ENCODE measurements at regions not wholly inside any gene's neighbourhood (a gene's known extent, or its start where the extent isn't known, plus 50 kb on each side); places are given as distances from the start of the nearest gene placed in this dataset.
"Not testable (repeated sequence)": the region's sequence is repeated elsewhere in the genome, so short reads cannot be mapped to it uniquely, and the experiment has no call there.

- H3K36me3 ChIP-seq (replicated peaks; ENCODE audit: control insufficient read depth, insufficient read depth, low read length), result no peaks in the 10 kb centered on the region
- DNase-seq, result no peak
- no peaks in the 10 kb centered on the region for H3K27me3 ChIP-seq (ENCODE audit: control insufficient read depth, insufficient read depth, low read length)
- H3K4me3 ChIP-seq (ENCODE audit: insufficient read depth, low read depth, low read length), result no peak overlapping the region
Observed at GRCh38 chr18:38502539-38502938, 936.9 kb upstream of the CELF4 start.

GRCh38 chr18:38497266-38497665, 931.7 kb upstream of the CELF4 start:
- Histone ChIP-seq H3K27me3 (ENCODE audit: control insufficient read depth, insufficient read depth, low read length) (no peaks in the 10 kb centered on the region), H3K36me3 (replicated peaks; ENCODE audit: control insufficient read depth, insufficient read depth, low read length) (no peaks in the 10 kb centered on the region), H3K4me3 (ENCODE audit: insufficient read depth, low read depth, low read length) (no peak overlapping the region)
- DNase-seq, result no peak

GRCh38 chr18:38496222-38496793, 930.7 kb upstream of the CELF4 start:
- Histone ChIP-seq H3K27me3 (ENCODE audit: control insufficient read depth, insufficient read depth, low read length) (no peaks in the 10 kb centered on the region), H3K4me3 (ENCODE audit: insufficient read depth, low read depth, low read length) (no peak overlapping the region), H3K36me3 (replicated peaks; ENCODE audit: control insufficient read depth, insufficient read depth, low read length) (no peaks in the 10 kb centered on the region)
- DNase-seq, result no peak

- no peak for DNase-seq
Observed at GRCh38 chr18:38494065-38494464, 928.5 kb upstream of the CELF4 start.

GRCh38 chr18:38491195-38491594, 925.6 kb upstream of the CELF4 start:
- no peak for DNase-seq
- H3K27me3 ChIP-seq (ENCODE audit: control insufficient read depth, insufficient read depth, low read length), result no peaks in the 10 kb centered on the region
- no peaks in the 10 kb centered on the region for H3K36me3 ChIP-seq (replicated peaks; ENCODE audit: control insufficient read depth, insufficient read depth, low read length)
- H3K4me3 ChIP-seq (ENCODE audit: insufficient read depth, low read depth, low read length), result no peak overlapping the region

More at GRCh38 chr18:38494065-38494464, 928.5 kb upstream of the CELF4 start:
- H3K36me3 ChIP-seq (replicated peaks; ENCODE audit: control insufficient read depth, insufficient read depth, low read length), result no peaks in the 10 kb centered on the region
- no peak overlapping the region for H3K4me3 ChIP-seq (ENCODE audit: insufficient read depth, low read depth, low read length)
- H3K27me3 ChIP-seq (ENCODE audit: control insufficient read depth, insufficient read depth, low read length), result no peaks in the 10 kb centered on the region

GRCh38 chr18:38489721-38490120, 924.1 kb upstream of the CELF4 start:
- not testable (repeated sequence) for H3K27me3 ChIP-seq (ENCODE audit: control insufficient read depth, insufficient read depth, low read length); DNase-seq; H3K36me3 ChIP-seq (replicated peaks; ENCODE audit: control insufficient read depth, insufficient read depth, low read length); H3K4me3 ChIP-seq (ENCODE audit: insufficient read depth, low read depth, low read length)

GRCh38 chr18:38487521-38487920, 921.9 kb upstream of the CELF4 start:
- no peak for DNase-seq
- no peaks in the 10 kb centered on the region for H3K27me3 ChIP-seq (ENCODE audit: control insufficient read depth, insufficient read depth, low read length)
- no peaks in the 10 kb centered on the region for H3K36me3 ChIP-seq (replicated peaks; ENCODE audit: control insufficient read depth, insufficient read depth, low read length)
- no peak overlapping the region for H3K4me3 ChIP-seq (ENCODE audit: insufficient read depth, low read depth, low read length)

- no peaks in the 10 kb centered on the region for H3K27me3 ChIP-seq (ENCODE audit: control insufficient read depth, insufficient read depth, low read length)
- DNase-seq, result no peak
- no peaks in the 10 kb centered on the region for H3K36me3 ChIP-seq (replicated peaks; ENCODE audit: control insufficient read depth, insufficient read depth, low read length)
- no peak overlapping the region for H3K4me3 ChIP-seq (ENCODE audit: insufficient read depth, low read depth, low read length)
Observed at GRCh38 chr18:38483326-38483725, 917.7 kb upstream of the CELF4 start.

GRCh38 chr18:38481576-38481975, 916.0 kb upstream of the CELF4 start:
- H3K36me3 ChIP-seq (replicated peaks; ENCODE audit: control insufficient read depth, insufficient read depth, low read length), result no peaks in the 10 kb centered on the region
- no peak overlapping the region for H3K4me3 ChIP-seq (ENCODE audit: insufficient read depth, low read depth, low read length)
- H3K27me3 ChIP-seq (ENCODE audit: control insufficient read depth, insufficient read depth, low read length), result no peaks in the 10 kb centered on the region
- no peak for DNase-seq

- Histone ChIP-seq H3K27me3 (ENCODE audit: control insufficient read depth, insufficient read depth, low read length) (no peaks in the 10 kb centered on the region), H3K4me3 (ENCODE audit: insufficient read depth, low read depth, low read length) (no peak overlapping the region), H3K36me3 (replicated peaks; ENCODE audit: control insufficient read depth, insufficient read depth, low read length) (no peaks in the 10 kb centered on the region)
- DNase-seq, result no peak
Observed at GRCh38 chr18:38475686-38476085, 910.1 kb upstream of the CELF4 start.

- no peak for DNase-seq
- no peaks in the 10 kb centered on the region for H3K36me3 ChIP-seq (replicated peaks; ENCODE audit: control insufficient read depth, insufficient read depth, low read length)
- H3K27me3 ChIP-seq (ENCODE audit: control insufficient read depth, insufficient read depth, low read length), result no peaks in the 10 kb centered on the region
- no peak overlapping the region for H3K4me3 ChIP-seq (ENCODE audit: insufficient read depth, low read depth, low read length)
Observed at GRCh38 chr18:38473535-38473934, 907.9 kb upstream of the CELF4 start.

- H3K27me3 ChIP-seq (ENCODE audit: control insufficient read depth, insufficient read depth, low read length), result no peaks in the 10 kb centered on the region
- H3K36me3 ChIP-seq (replicated peaks; ENCODE audit: control insufficient read depth, insufficient read depth, low read length), result no peaks in the 10 kb centered on the region
- no peak overlapping the region for H3K4me3 ChIP-seq (ENCODE audit: insufficient read depth, low read depth, low read length)
- no peak for DNase-seq
Observed at GRCh38 chr18:38470421-38470820, 904.8 kb upstream of the CELF4 start.

- Histone ChIP-seq H3K27me3 (ENCODE audit: control insufficient read depth, insufficient read depth, low read length) (no peaks in the 10 kb centered on the region), H3K36me3 (replicated peaks; ENCODE audit: control insufficient read depth, insufficient read depth, low read length) (no peaks in the 10 kb centered on the region), H3K4me3 (ENCODE audit: insufficient read depth, low read depth, low read length) (no peak overlapping the region)
- DNase-seq, result no peak
Observed at GRCh38 chr18:38466426-38466825, 900.8 kb upstream of the CELF4 start.

GRCh38 chr18:38464024-38464423, 898.4 kb upstream of the CELF4 start:
- Histone ChIP-seq H3K4me3 (ENCODE audit: insufficient read depth, low read depth, low read length) (no peak overlapping the region), H3K36me3 (replicated peaks; ENCODE audit: control insufficient read depth, insufficient read depth, low read length) (no peaks in the 10 kb centered on the region), H3K27me3 (ENCODE audit: control insufficient read depth, insufficient read depth, low read length) (no peaks in the 10 kb centered on the region)
- DNase-seq, result no peak

GRCh38 chr18:38460657-38461056, 895.1 kb upstream of the CELF4 start:
- no peaks in the 10 kb centered on the region for H3K36me3 ChIP-seq (replicated peaks; ENCODE audit: control insufficient read depth, insufficient read depth, low read length)
- no peak overlapping the region for H3K4me3 ChIP-seq (ENCODE audit: insufficient read depth, low read depth, low read length)
- H3K27me3 ChIP-seq (ENCODE audit: control insufficient read depth, insufficient read depth, low read length), result no peaks in the 10 kb centered on the region
- no peak for DNase-seq
